Lower leg skin (tissue), 3 donors: ENCODE measurements at regions not wholly inside any gene's neighbourhood (a gene's known extent, or its start where the extent isn't known, plus 50 kb on each side); places are given as distances from the start of the nearest gene placed in this dataset.

Experiments
- POLR2A ChIP-seq, 2 donors: fragments of 450-650 bp; IDR thresholded peaks; one replicate each; pipeline ENCODE4 v1.6.1; 2016 to 2017; ENCODE audit warnings: antibody characterized with exemption in 2 of 2, mild to moderate bottlenecking in 1 of 2, moderate library complexity in 1 of 2
- TF ChIP-seq, protein P1 (sequence below), 3 donors: fragments of 450-650 bp; IDR thresholded peaks; one replicate each; pipeline ENCODE4 v1.5.1; 2016; ENCODE audit warnings: antibody characterized with exemption in 3 of 3, mild to moderate bottlenecking in 3 of 3, moderate library complexity in 2 of 3

DNA sequence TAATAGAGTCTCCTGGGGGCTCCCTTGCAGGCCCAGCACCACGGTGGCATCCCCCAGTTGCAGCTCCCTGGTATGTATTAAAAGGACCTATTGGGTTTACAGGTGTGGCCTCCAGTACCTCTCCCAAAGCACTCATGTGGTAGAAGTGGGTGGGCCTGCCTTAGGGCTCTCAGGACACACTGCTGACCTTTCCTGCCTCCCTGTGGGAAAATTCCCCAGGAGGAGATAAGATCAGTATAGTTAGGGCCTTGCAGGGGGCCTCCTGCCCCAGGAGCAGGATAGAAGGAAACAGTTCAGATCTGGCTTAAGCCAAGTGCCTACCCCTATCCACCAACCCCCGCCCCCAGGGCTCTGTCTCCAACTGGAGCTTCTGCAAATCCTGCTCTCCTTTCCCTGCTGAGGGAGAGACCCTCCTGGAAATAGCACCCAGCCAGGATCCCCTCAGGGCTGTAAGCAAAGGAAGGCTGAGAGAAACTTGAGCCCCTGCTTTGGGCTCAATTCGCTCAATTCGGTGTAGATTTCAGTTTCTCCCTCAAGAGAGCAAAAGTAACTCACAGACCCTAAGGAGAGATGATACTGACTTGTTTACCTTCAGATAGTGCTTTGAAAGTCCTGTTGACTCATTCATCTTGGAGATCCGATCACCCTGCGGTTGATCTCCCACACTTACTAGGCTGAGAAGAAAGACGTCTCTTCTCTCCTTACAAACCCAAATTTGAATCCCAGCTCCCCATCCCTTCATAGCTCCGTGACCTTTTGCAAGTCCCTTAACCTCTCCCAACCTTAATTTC lies 130.6 kb downstream of the WDR11 start:
- no peak for TF ChIP-seq POLR2A (IDR thresholded peaks at IDR 0.05)
- TF ChIP-seq, protein P1, sequence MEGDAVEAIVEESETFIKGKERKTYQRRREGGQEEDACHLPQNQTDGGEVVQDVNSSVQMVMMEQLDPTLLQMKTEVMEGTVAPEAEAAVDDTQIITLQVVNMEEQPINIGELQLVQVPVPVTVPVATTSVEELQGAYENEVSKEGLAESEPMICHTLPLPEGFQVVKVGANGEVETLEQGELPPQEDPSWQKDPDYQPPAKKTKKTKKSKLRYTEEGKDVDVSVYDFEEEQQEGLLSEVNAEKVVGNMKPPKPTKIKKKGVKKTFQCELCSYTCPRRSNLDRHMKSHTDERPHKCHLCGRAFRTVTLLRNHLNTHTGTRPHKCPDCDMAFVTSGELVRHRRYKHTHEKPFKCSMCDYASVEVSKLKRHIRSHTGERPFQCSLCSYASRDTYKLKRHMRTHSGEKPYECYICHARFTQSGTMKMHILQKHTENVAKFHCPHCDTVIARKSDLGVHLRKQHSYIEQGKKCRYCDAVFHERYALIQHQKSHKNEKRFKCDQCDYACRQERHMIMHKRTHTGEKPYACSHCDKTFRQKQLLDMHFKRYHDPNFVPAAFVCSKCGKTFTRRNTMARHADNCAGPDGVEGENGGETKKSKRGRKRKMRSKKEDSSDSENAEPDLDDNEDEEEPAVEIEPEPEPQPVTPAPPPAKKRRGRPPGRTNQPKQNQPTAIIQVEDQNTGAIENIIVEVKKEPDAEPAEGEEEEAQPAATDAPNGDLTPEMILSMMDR (IDR thresholded peaks at IDR 0.05): no peak
